ENCODE measurements at regions not wholly inside any gene's neighbourhood (a gene's known extent, or its start where the extent isn't known, plus 50 kb on each side); places are given as distances from the start of the nearest gene placed in this dataset.

DNA sequence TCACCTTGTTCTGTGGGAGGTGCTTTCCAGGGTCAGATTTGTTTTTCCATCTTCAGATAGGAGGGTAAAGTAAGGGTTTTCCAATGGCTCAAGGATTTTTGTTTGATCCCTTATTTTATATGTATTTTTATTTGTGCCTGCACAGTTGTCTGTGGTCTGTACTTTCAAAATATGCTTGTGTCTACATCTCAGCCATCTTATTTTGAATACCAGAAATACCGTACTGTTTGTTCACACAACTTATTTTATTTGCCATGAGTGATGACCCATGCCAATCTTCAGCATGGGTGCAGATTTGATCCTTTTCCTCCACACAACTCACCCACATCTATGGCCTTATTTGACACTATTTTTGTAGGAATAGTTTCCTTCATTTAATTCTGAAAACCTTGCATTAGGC lies 72.2 kb upstream of the PTCHD4 start:
- TF ChIP-seq, protein P1, sequence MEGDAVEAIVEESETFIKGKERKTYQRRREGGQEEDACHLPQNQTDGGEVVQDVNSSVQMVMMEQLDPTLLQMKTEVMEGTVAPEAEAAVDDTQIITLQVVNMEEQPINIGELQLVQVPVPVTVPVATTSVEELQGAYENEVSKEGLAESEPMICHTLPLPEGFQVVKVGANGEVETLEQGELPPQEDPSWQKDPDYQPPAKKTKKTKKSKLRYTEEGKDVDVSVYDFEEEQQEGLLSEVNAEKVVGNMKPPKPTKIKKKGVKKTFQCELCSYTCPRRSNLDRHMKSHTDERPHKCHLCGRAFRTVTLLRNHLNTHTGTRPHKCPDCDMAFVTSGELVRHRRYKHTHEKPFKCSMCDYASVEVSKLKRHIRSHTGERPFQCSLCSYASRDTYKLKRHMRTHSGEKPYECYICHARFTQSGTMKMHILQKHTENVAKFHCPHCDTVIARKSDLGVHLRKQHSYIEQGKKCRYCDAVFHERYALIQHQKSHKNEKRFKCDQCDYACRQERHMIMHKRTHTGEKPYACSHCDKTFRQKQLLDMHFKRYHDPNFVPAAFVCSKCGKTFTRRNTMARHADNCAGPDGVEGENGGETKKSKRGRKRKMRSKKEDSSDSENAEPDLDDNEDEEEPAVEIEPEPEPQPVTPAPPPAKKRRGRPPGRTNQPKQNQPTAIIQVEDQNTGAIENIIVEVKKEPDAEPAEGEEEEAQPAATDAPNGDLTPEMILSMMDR (IDR thresholded peaks at IDR 0.05; ENCODE audit: insufficient read depth, low read length): no peak
- TF ChIP-seq, protein P2, sequence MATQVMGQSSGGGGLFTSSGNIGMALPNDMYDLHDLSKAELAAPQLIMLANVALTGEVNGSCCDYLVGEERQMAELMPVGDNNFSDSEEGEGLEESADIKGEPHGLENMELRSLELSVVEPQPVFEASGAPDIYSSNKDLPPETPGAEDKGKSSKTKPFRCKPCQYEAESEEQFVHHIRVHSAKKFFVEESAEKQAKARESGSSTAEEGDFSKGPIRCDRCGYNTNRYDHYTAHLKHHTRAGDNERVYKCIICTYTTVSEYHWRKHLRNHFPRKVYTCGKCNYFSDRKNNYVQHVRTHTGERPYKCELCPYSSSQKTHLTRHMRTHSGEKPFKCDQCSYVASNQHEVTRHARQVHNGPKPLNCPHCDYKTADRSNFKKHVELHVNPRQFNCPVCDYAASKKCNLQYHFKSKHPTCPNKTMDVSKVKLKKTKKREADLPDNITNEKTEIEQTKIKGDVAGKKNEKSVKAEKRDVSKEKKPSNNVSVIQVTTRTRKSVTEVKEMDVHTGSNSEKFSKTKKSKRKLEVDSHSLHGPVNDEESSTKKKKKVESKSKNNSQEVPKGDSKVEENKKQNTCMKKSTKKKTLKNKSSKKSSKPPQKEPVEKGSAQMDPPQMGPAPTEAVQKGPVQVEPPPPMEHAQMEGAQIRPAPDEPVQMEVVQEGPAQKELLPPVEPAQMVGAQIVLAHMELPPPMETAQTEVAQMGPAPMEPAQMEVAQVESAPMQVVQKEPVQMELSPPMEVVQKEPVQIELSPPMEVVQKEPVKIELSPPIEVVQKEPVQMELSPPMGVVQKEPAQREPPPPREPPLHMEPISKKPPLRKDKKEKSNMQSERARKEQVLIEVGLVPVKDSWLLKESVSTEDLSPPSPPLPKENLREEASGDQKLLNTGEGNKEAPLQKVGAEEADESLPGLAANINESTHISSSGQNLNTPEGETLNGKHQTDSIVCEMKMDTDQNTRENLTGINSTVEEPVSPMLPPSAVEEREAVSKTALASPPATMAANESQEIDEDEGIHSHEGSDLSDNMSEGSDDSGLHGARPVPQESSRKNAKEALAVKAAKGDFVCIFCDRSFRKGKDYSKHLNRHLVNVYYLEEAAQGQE (IDR thresholded peaks at IDR 0.05; ENCODE audit: insufficient replicate concordance, low read depth): no peak
- TF ChIP-seq SPI1 (IDR thresholded peaks at IDR 0.05; ENCODE audit: borderline replicate concordance, low read depth) (no peak), GABPA (IDR thresholded peaks at IDR 0.05; ENCODE audit: low read depth) (no peak), POLR2AphosphoS5 (IDR thresholded peaks at IDR 0.05; ENCODE audit: low read depth) (no peak)
- no peak for DNase-seq (ENCODE audit: low read depth in 1 of 2, low spot score in 1 of 2)
- H3K4me3 ChIP-seq (replicated peaks; ENCODE audit: insufficient read depth, low read length): no peak overlapping the region
- no peaks in the 10 kb centered on the region for H3K27me3 ChIP-seq (ENCODE audit: insufficient read depth, poor library complexity, severe bottlenecking)
- no peak overlapping the region for H3K27ac ChIP-seq (replicated peaks)

DNA sequence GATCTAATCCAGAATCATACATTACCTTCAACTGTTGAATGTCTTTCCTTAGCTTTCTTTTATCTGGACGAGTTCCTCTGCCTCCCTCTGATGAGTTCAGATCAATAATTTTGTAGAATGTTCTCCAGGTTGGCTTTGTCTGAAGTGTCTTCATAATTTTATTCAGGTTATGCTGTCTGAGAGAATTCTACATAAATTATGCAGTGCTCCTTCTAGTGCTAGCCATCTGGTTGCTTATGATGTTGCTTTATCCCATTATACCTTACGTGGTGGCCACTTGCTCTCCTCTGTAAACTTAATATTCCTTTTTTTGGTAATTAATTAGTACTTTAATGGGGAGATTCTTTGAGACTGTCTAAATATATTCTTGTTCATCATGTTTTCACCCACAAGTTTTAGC lies 67.7 kb upstream of the PTCHD4 start:
- DNase-seq (ENCODE audit: low read depth in 1 of 2, low spot score in 1 of 2): no peak
- Histone ChIP-seq H3K4me3 (replicated peaks; ENCODE audit: insufficient read depth, low read length) (no peak overlapping the region), H3K27ac (replicated peaks) (no peak overlapping the region), H3K27me3 (ENCODE audit: insufficient read depth, poor library complexity, severe bottlenecking) (no peaks in the 10 kb centered on the region)
- TF ChIP-seq SPI1 (IDR thresholded peaks at IDR 0.05; ENCODE audit: borderline replicate concordance, low read depth) (no peak), GABPA (IDR thresholded peaks at IDR 0.05; ENCODE audit: low read depth) (no peak)
- TF ChIP-seq, protein P1 (IDR thresholded peaks at IDR 0.05; ENCODE audit: insufficient read depth, low read length): no peak
- TF ChIP-seq, protein P2 (IDR thresholded peaks at IDR 0.05; ENCODE audit: insufficient replicate concordance, low read depth): no peak

DNA sequence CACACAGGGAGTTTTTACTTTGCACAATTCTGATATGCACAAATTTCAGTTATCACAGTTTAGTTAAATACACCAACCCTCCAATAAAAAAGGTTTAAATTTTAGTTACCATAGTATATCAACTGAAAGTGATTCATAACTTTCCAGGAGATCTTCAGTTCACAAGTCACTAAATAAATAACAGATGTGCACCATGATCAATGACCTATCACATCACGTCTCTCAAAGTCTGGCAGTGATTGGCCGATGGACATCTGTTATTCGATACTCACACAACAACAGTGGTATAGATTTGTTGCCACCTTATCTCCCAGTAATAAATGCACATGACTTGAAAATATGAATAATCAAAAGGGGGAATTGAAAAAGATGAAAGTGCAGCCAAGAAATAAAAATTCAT lies 66.8 kb upstream of the PTCHD4 start:
- Histone ChIP-seq H3K27me3 (ENCODE audit: insufficient read depth, poor library complexity, severe bottlenecking) (no peaks in the 10 kb centered on the region), H3K4me3 (replicated peaks; ENCODE audit: insufficient read depth, low read length) (no peak overlapping the region), H3K27ac (replicated peaks) (no peak overlapping the region)
- TF ChIP-seq GABPA (IDR thresholded peaks at IDR 0.05; ENCODE audit: low read depth): no peak
- TF ChIP-seq, protein P1 (IDR thresholded peaks at IDR 0.05; ENCODE audit: insufficient read depth, low read length): no peak
- TF ChIP-seq SPI1 (IDR thresholded peaks at IDR 0.05; ENCODE audit: borderline replicate concordance, low read depth): no peak
- TF ChIP-seq, protein P2 (IDR thresholded peaks at IDR 0.05; ENCODE audit: insufficient replicate concordance, low read depth): no peak
- TF ChIP-seq POLR2AphosphoS5 (IDR thresholded peaks at IDR 0.05; ENCODE audit: low read depth): no peak
- no peak for DNase-seq (ENCODE audit: low read depth in 1 of 2, low spot score in 1 of 2)
